ENCODE measurements at regions not wholly inside any gene's neighbourhood (a gene's known extent, or its start where the extent isn't known, plus 50 kb on each side); places are given as distances from the start of the nearest gene placed in this dataset.

- TF ChIP-seq, protein P1, sequence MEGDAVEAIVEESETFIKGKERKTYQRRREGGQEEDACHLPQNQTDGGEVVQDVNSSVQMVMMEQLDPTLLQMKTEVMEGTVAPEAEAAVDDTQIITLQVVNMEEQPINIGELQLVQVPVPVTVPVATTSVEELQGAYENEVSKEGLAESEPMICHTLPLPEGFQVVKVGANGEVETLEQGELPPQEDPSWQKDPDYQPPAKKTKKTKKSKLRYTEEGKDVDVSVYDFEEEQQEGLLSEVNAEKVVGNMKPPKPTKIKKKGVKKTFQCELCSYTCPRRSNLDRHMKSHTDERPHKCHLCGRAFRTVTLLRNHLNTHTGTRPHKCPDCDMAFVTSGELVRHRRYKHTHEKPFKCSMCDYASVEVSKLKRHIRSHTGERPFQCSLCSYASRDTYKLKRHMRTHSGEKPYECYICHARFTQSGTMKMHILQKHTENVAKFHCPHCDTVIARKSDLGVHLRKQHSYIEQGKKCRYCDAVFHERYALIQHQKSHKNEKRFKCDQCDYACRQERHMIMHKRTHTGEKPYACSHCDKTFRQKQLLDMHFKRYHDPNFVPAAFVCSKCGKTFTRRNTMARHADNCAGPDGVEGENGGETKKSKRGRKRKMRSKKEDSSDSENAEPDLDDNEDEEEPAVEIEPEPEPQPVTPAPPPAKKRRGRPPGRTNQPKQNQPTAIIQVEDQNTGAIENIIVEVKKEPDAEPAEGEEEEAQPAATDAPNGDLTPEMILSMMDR (conservative IDR thresholded peaks at IDR 0.05; ENCODE audit: low read length), result no peak
- no peak for TF ChIP-seq EZH2phosphoT487 (IDR thresholded peaks at IDR 0.05; ENCODE audit: borderline replicate concordance, low read depth, low read length)
These were observed 224.5 kb upstream of the CNTNAP4 start for GRCh38 chr16:76052725-76053124.
